ENCODE measurements at regions not wholly inside any gene's neighbourhood (a gene's known extent, or its start where the extent isn't known, plus 50 kb on each side); places are given as distances from the start of the nearest gene placed in this dataset.
"Not testable (repeated sequence)": the region's sequence is repeated elsewhere in the genome, so short reads cannot be mapped to it uniquely, and the experiment has no call there.

DNA sequence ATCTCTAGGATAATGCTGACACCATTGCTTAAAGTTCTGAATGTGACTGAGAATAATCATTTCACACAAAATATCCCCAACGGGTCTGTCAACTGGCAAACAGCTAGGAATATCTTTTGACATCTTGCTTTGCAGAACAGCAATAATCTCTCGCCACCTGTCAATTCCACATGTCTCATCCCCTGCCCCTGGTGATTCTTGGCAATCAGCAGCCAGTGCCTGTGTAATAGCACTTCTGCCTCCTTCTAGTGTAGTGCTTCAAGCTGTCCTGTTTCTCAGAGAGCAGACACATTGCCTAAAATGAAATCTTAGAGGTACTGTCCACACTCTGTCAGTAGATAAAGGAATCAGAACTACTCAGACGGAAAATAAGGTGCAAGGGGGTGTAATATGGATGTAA, 984.4 kb downstream of the LTN1 start:
- TF ChIP-seq, protein P1, sequence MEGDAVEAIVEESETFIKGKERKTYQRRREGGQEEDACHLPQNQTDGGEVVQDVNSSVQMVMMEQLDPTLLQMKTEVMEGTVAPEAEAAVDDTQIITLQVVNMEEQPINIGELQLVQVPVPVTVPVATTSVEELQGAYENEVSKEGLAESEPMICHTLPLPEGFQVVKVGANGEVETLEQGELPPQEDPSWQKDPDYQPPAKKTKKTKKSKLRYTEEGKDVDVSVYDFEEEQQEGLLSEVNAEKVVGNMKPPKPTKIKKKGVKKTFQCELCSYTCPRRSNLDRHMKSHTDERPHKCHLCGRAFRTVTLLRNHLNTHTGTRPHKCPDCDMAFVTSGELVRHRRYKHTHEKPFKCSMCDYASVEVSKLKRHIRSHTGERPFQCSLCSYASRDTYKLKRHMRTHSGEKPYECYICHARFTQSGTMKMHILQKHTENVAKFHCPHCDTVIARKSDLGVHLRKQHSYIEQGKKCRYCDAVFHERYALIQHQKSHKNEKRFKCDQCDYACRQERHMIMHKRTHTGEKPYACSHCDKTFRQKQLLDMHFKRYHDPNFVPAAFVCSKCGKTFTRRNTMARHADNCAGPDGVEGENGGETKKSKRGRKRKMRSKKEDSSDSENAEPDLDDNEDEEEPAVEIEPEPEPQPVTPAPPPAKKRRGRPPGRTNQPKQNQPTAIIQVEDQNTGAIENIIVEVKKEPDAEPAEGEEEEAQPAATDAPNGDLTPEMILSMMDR (IDR thresholded peaks at IDR 0.05): not testable (repeated sequence)
- TF ChIP-seq EZH2 (IDR thresholded peaks at IDR 0.05; ENCODE audit: borderline replicate concordance, insufficient read depth, low read depth, low read length, poor library complexity, severe bottlenecking): not testable (repeated sequence)
